Left ventricle myocardium superior (tissue), 1 donor: ENCODE measurements at regions not wholly inside any gene's neighbourhood (a gene's known extent, or its start where the extent isn't known, plus 50 kb on each side); places are given as distances from the start of the nearest gene placed in this dataset.

ENCODE experiments used
- ATAC-seq: fragments of 200-7000 bp; cut with Tn5 transposase; one replicate; pipeline ENCODE4 v1.9.1; 2020; ENCODE audit warnings: mild to moderate bottlenecking, moderate library complexity
- DNase-seq: peaks from one replicate; pipeline ENCODE4 v3.0.0-alpha.2; 2020
- intact Hi-C: fragments of 100-400 bp; cut with micrococcal nuclease; formaldehyde crosslinking; loops from one replicate; pipeline ENCODE4 v1.11.0; 2022
- donor health status: DM: no; HTN: yes; CAD: no; lungs with severe emphysema.

GRCh38 chr6:156725712-156726111 is 51.5 kb upstream of the ARID1B start:
- ATAC-seq (no peak), DNase-seq (no peak)
- intact Hi-C loops, result no loop called here

GRCh38 chr6:156720691-156721685 is 56.2 kb upstream of the ARID1B start:
- intact Hi-C loops, result no loop called here
- ATAC-seq (peak; percentile 35), DNase-seq (no peak)

GRCh38 chr6:156719720-156720563 is 57.2 kb upstream of the ARID1B start:
- ATAC-seq (peak; percentile 100), DNase-seq (peak; percentile 98)
- intact Hi-C loops, result no loop called here

- DNase-seq, result no peak
- intact Hi-C loops, result no loop called here
- ATAC-seq, result no peak
Measured at GRCh38 chr6:156719395-156719719, 57.8 kb upstream of the ARID1B start.

- intact Hi-C loops, result no loop called here
- DNase-seq (peak; percentile 36), ATAC-seq (no peak)
Measured at GRCh38 chr6:156718647-156719394, 58.4 kb upstream of the ARID1B start.

GRCh38 chr6:156717542-156717941 is 59.6 kb upstream of the ARID1B start:
- no peak for ATAC-seq
- intact Hi-C loops, result no loop called here
- DNase-seq, result no peak

GRCh38 chr6:156715839-156716238 is 61.3 kb upstream of the ARID1B start:
- DNase-seq, result no peak
- intact Hi-C loops, result no loop called here
- ATAC-seq, result no peak

- DNase-seq (no peak), ATAC-seq (no peak)
- intact Hi-C loops, result no loop called here
Measured at GRCh38 chr6:156713548-156713947, 63.6 kb upstream of the ARID1B start.

GRCh38 chr6:156710479-156710878 is 66.7 kb upstream of the ARID1B start:
- intact Hi-C loops, result no loop called here
- no peak for DNase-seq
- ATAC-seq, result no peak

GRCh38 chr6:156707818-156708217 is 69.4 kb upstream of the ARID1B start:
- no peak for DNase-seq
- ATAC-seq, result no peak
- intact Hi-C loops, result loop anchor here (10.0 kb wide), 1 partner anchor 57 kb away; no protein-coding TSS in a partner anchor

- ATAC-seq (no peak), DNase-seq (no peak)
- intact Hi-C loops, result loop anchor here (10.0 kb wide), 1 partner anchor 61 kb away; no protein-coding TSS in a partner anchor
Measured at GRCh38 chr6:156703719-156704118, 73.5 kb upstream of the ARID1B start.

- intact Hi-C loops, result loop anchor here (10.0 kb wide), 1 partner anchor 63 kb away; no protein-coding TSS in a partner anchor
- ATAC-seq (no peak), DNase-seq (no peak)
Measured at GRCh38 chr6:156701966-156702365, 75.2 kb upstream of the ARID1B start.

- ATAC-seq (no peak), DNase-seq (no peak)
- intact Hi-C loops, result loop anchor here (10.0 kb wide), 1 partner anchor 64 kb away; no protein-coding TSS in a partner anchor
Measured at GRCh38 chr6:156700440-156701057, 76.6 kb upstream of the ARID1B start.

- no peak for DNase-seq
- ATAC-seq, result no peak
- intact Hi-C loops, result loop anchor here (10.0 kb wide), 1 partner anchor 65 kb away; no protein-coding TSS in a partner anchor
Measured at GRCh38 chr6:156699935-156700334, 77.2 kb upstream of the ARID1B start.

- ATAC-seq (no peak), DNase-seq (no peak)
- intact Hi-C loops, result no loop called here
Measured at GRCh38 chr6:156699017-156699421, 78.2 kb upstream of the ARID1B start.

- ATAC-seq, result no peak
- DNase-seq, result no peak
- intact Hi-C loops, result no loop called here
Measured at GRCh38 chr6:156698239-156699016, 78.8 kb upstream of the ARID1B start.

- DNase-seq (no peak), ATAC-seq (no peak)
- intact Hi-C loops, result no loop called here
Measured at GRCh38 chr6:156697225-156697830, 79.8 kb upstream of the ARID1B start.

- DNase-seq, result no peak
- intact Hi-C loops, result no loop called here
- ATAC-seq, result no peak
Measured at GRCh38 chr6:156695742-156696141, 81.4 kb upstream of the ARID1B start.
